Uterus (tissue), 3 donors: ENCODE measurements at regions not wholly inside any gene's neighbourhood (a gene's known extent, or its start where the extent isn't known, plus 50 kb on each side); places are given as distances from the start of the nearest gene placed in this dataset.

Source experiments
- DNase-seq, 2 donors: peaks; one replicate each; pipeline ENCODE4 v3.0.0-alpha.2; 2019 to 2020
- H3K27ac ChIP-seq, 2 donors: fragments of 200-600 bp; sonication (generic); 1 replicate in 1 of 2; 2 replicates in 1 of 2; pipeline ENCODE4 v1.5.1; 2016 to 2018
- H3K27me3 ChIP-seq, 2 donors: fragments of 200-600 bp; sonication (generic); one replicate each; pipeline ENCODE4 v1.5.1; 2018 to 2019; ENCODE audit warnings: control low read depth in 1 of 2
- H3K36me3 ChIP-seq, 2 donors: fragments of 200-600 bp; sonication (generic); one replicate each; pipeline ENCODE4 v1.5.1; 2019; ENCODE audit warnings: control low read depth in 1 of 2
- H3K4me1 ChIP-seq, 2 donors: fragments of 200-600 bp; sonication (generic); one replicate each; pipeline ENCODE4 v1.5.1; 2018 to 2019; ENCODE audit warnings: control low read depth in 1 of 2
- H3K4me3 ChIP-seq, 2 donors: fragments of 200-600 bp; sonication (generic); 1 replicate in 1 of 2; 2 replicates in 1 of 2; pipeline ENCODE4 v1.5.1; 2018 to 2019; ENCODE audit warnings: mild to moderate bottlenecking in 1 of 2
- H3K9me3 ChIP-seq, 2 donors: fragments of 200-600 bp; sonication (generic); one replicate each; pipeline ENCODE4 v1.5.1; 2019; ENCODE audit warnings: control low read depth in 1 of 2
- CTCF ChIP-seq, 4 experiments: fragments of 200-600 bp in 2 of 4; fragments of 450-650 bp in 2 of 4; sonication (generic) in 2 of 4; IDR thresholded peaks; one replicate each; pipeline ENCODE4 v1.5.1; 2016 to 2019; ENCODE audit warnings: antibody characterized with exemption in 4 of 4, mild to moderate bottlenecking in 2 of 4, moderate library complexity in 1 of 4
- POLR2A ChIP-seq, 2 donors: fragments of 450-650 bp; IDR thresholded peaks; one replicate each; pipeline ENCODE4 v1.6.1; 2016; ENCODE audit warnings: antibody characterized with exemption in 2 of 2, mild to moderate bottlenecking in 1 of 2, moderate library complexity in 1 of 2
- intact Hi-C: fragments of 100-400 bp; cut with DNase I; formaldehyde crosslinking; loops from one replicate; pipeline ENCODE4 v1.15.1; 2023; ENCODE audit warnings: low total_unique reads
- donor health status: DM: yes; HTN: yes; CAD: no.

GRCh38 chr17:72465191-72466024, 344.6 kb downstream of the SOX9 start:
- Histone ChIP-seq H3K4me3 (no peak overlapping the region), H3K9me3 (no peaks in the 10 kb centered on the region), H3K4me1 (no peaks in the 10 kb centered on the region), H3K36me3 (no peaks in the 10 kb centered on the region), H3K27me3 (no peaks in the 10 kb centered on the region), H3K27ac (no peak overlapping the region)
- TF ChIP-seq POLR2A (IDR thresholded peaks at IDR 0.05) (no peak), CTCF (IDR thresholded peaks at IDR 0.05) (no peak)
- no peak for DNase-seq
- intact Hi-C loops = no loop called here

- Histone ChIP-seq H3K27ac (no peak overlapping the region), H3K36me3 (no peaks in the 10 kb centered on the region), H3K9me3 (no peaks in the 10 kb centered on the region), H3K4me1 (no peaks in the 10 kb centered on the region), H3K4me3 (no peak overlapping the region), H3K27me3 (no peaks in the 10 kb centered on the region)
- intact Hi-C loops = no loop called here
- TF ChIP-seq POLR2A (IDR thresholded peaks at IDR 0.05) = no peak
- TF ChIP-seq CTCF (IDR thresholded peaks at IDR 0.05) = no peak
- DNase-seq = no peak
These were observed 345.4 kb downstream of the SOX9 start for GRCh38 chr17:72466199-72466598.

- no peak for DNase-seq
- H3K4me3 ChIP-seq = no peak overlapping the region
- no peaks in the 10 kb centered on the region for H3K27me3 ChIP-seq
- intact Hi-C loops = no loop called here
- no peaks in the 10 kb centered on the region for H3K4me1 ChIP-seq
- H3K27ac ChIP-seq = no peak overlapping the region
- no peaks in the 10 kb centered on the region for H3K9me3 ChIP-seq
- TF ChIP-seq POLR2A (IDR thresholded peaks at IDR 0.05) (no peak), CTCF (IDR thresholded peaks at IDR 0.05) (no peak)
- H3K36me3 ChIP-seq = no peaks in the 10 kb centered on the region
These were observed 345.8 kb downstream of the SOX9 start for GRCh38 chr17:72466606-72467005.

- intact Hi-C loops = no loop called here
- Histone ChIP-seq H3K4me3 (no peak overlapping the region), H3K4me1 (no peaks in the 10 kb centered on the region), H3K36me3 (no peaks in the 10 kb centered on the region), H3K9me3 (no peaks in the 10 kb centered on the region), H3K27me3 (no peaks in the 10 kb centered on the region), H3K27ac (no peak overlapping the region)
- no peak for DNase-seq
- no peak for TF ChIP-seq CTCF (IDR thresholded peaks at IDR 0.05)
- no peak for TF ChIP-seq POLR2A (IDR thresholded peaks at IDR 0.05)
These were observed 347.2 kb downstream of the SOX9 start for GRCh38 chr17:72467841-72468653.

GRCh38 chr17:72468841-72469240, 348.0 kb downstream of the SOX9 start:
- intact Hi-C loops = no loop called here
- DNase-seq = no peak
- H3K9me3 ChIP-seq = no peaks in the 10 kb centered on the region
- no peaks in the 10 kb centered on the region for H3K4me1 ChIP-seq
- H3K27me3 ChIP-seq = no peaks in the 10 kb centered on the region
- no peak for TF ChIP-seq CTCF (IDR thresholded peaks at IDR 0.05)
- no peak for TF ChIP-seq POLR2A (IDR thresholded peaks at IDR 0.05)
- H3K36me3 ChIP-seq = no peaks in the 10 kb centered on the region
- H3K27ac ChIP-seq = no peak overlapping the region
- H3K4me3 ChIP-seq = no peak overlapping the region
